Liver (tissue), 8 donors: ENCODE measurements at regions not wholly inside any gene's neighbourhood (a gene's known extent, or its start where the extent isn't known, plus 50 kb on each side); places are given as distances from the start of the nearest gene placed in this dataset.

ENCODE experiments used
- DNase-seq: peaks from one replicate; pipeline ENCODE4 v3.0.0-alpha.2; 2017; ENCODE audit warnings: low spot score
- H3K27ac ChIP-seq, 2 donors: one replicate each; pipeline ENCODE4 v1.7.0; 2013; ENCODE audit warnings: inconsistent platforms in 2 of 2, low read length in 2 of 2, control low read depth in 1 of 2, low read depth in 1 of 2, mild to moderate bottlenecking in 1 of 2
- H3K27me3 ChIP-seq, 4 donors: one replicate each; pipeline versions ENCODE4 v1.6.1 to v1.7.0; 2013; ENCODE audit warnings: low read length in 3 of 4, inconsistent platforms in 1 of 4, mild to moderate bottlenecking in 1 of 4, moderate library complexity in 1 of 4; ENCODE audit not compliant: control insufficient read depth in 4 of 4, insufficient read depth in 4 of 4
- H3K36me3 ChIP-seq, 4 donors: one replicate each; pipeline versions ENCODE4 v1.6.1 to v1.7.0; 2013; ENCODE audit warnings: low read length in 3 of 4, mild to moderate bottlenecking in 3 of 4, low read depth in 1 of 4, moderate library complexity in 1 of 4; ENCODE audit not compliant: control insufficient read depth in 4 of 4, insufficient read depth in 3 of 4
- H3K4me1 ChIP-seq, 4 donors: one replicate each; pipeline versions ENCODE4 v1.6.1 to v1.7.0; 2013; ENCODE audit warnings: low read length in 3 of 4, mild to moderate bottlenecking in 3 of 4, moderate library complexity in 1 of 4; ENCODE audit not compliant: control insufficient read depth in 4 of 4, insufficient read depth in 4 of 4
- H3K4me3 ChIP-seq, 3 donors: one replicate each; pipeline versions ENCODE4 v1.6.1 to v1.7.0; 2013; ENCODE audit warnings: low read length in 3 of 3, control low read depth in 1 of 3, low read depth in 1 of 3, mild to moderate bottlenecking in 1 of 3
- H3K9ac ChIP-seq, 2 donors: one replicate each; pipeline ENCODE4 v1.7.0; 2013; ENCODE audit warnings: low read length in 2 of 2, mild to moderate bottlenecking in 2 of 2, moderate library complexity in 2 of 2, control low read depth in 1 of 2, low read depth in 1 of 2
- H3K9me3 ChIP-seq, 4 donors: one replicate each; pipeline versions ENCODE4 v1.6.1 to v1.7.0; 2013; ENCODE audit warnings: low read length in 3 of 4; ENCODE audit not compliant: control insufficient read depth in 4 of 4
- ATF3 ChIP-seq: IDR thresholded peaks from 2 replicates; pipeline ENCODE4 v1.6.1; 2016; ENCODE audit warnings: antibody characterized with exemption
- CTCF ChIP-seq: fragments of 150-350 bp; IDR thresholded peaks from 2 replicates; pipeline ENCODE4 v1.5.1; 2017; ENCODE audit warnings: improper control_type of control experiment, low read depth, low read length; ENCODE audit not compliant: missing input control
- EGR1 ChIP-seq, 2 donors: IDR thresholded peaks; 2 replicates each; pipeline ENCODE4 v1.6.1; 2016 to 2018; ENCODE audit warnings: antibody characterized with exemption in 2 of 2, low read depth in 2 of 2
- FOXA1 ChIP-seq: IDR thresholded peaks from 2 replicates; pipeline ENCODE4 v1.6.1; 2016; ENCODE audit warnings: antibody characterized with exemption
- FOXA2 ChIP-seq: IDR thresholded peaks from 2 replicates; pipeline ENCODE4 v1.6.1; 2016; ENCODE audit warnings: antibody characterized with exemption
- GABPA ChIP-seq, 2 donors: IDR thresholded peaks in 1 of 2; conservative IDR thresholded peaks in 1 of 2; 2 replicates each; pipeline ENCODE4 v1.6.1; 2016; ENCODE audit warnings: antibody characterized with exemption in 2 of 2, mild to moderate bottlenecking in 1 of 2, moderate library complexity in 1 of 2
- HNF4A ChIP-seq, 2 donors: conservative IDR thresholded peaks; 2 replicates each; pipeline ENCODE4 v1.6.1; 2016; ENCODE audit warnings: antibody characterized with exemption in 2 of 2, mild to moderate bottlenecking in 2 of 2
- HNF4G ChIP-seq: IDR thresholded peaks from 2 replicates; pipeline ENCODE4 v1.6.1; 2016; ENCODE audit warnings: antibody characterized with exemption
- JUND ChIP-seq, 2 donors: IDR thresholded peaks; 2 replicates each; pipeline ENCODE4 v1.6.1; 2016; ENCODE audit warnings: antibody characterized with exemption in 2 of 2
- MAX ChIP-seq: IDR thresholded peaks from 2 replicates; pipeline ENCODE4 v1.6.1; 2016; ENCODE audit warnings: antibody characterized with exemption
- NR2F2 ChIP-seq: IDR thresholded peaks from 2 replicates; pipeline ENCODE4 v1.6.1; 2016; ENCODE audit warnings: antibody characterized with exemption
- RAD21 ChIP-seq, 2 donors: IDR thresholded peaks; 2 replicates each; pipeline ENCODE4 v1.6.1; 2016; ENCODE audit warnings: antibody characterized with exemption in 2 of 2, mild to moderate bottlenecking in 2 of 2
- REST ChIP-seq: IDR thresholded peaks from 2 replicates; pipeline ENCODE4 v1.6.1; 2016; ENCODE audit warnings: antibody characterized with exemption, mild to moderate bottlenecking
- RXRA ChIP-seq, 2 donors: IDR thresholded peaks; 2 replicates each; pipeline ENCODE4 v1.6.1; 2017 to 2018; ENCODE audit warnings: antibody characterized with exemption in 2 of 2, mild to moderate bottlenecking in 1 of 2
- SP1 ChIP-seq: IDR thresholded peaks from 2 replicates; pipeline ENCODE4 v1.6.1; 2018; ENCODE audit warnings: antibody characterized with exemption, mild to moderate bottlenecking
- TAF1 ChIP-seq: conservative IDR thresholded peaks from 2 replicates; pipeline ENCODE4 v1.6.1; 2016; ENCODE audit warnings: antibody characterized with exemption, mild to moderate bottlenecking
- YY1 ChIP-seq: IDR thresholded peaks from 2 replicates; pipeline ENCODE4 v1.6.1; 2016; ENCODE audit warnings: antibody characterized with exemption, mild to moderate bottlenecking
- ZBTB33 ChIP-seq: IDR thresholded peaks from 2 replicates; pipeline ENCODE4 v1.6.1; 2016; ENCODE audit warnings: antibody characterized with exemption
- WGBS: extraction: QIAGEN DNeasy Blood & Tissue Kit; methylation state at CpG from one replicate; pipeline ENCODE4 v1.1.7; 2013; 5-methylcytosine and 5-hydroxymethylcytosine counted together
- donor health status: healthy.
- donor health status: healthy.
- donor health status: healthy.
- donor health status: healthy.
- donor health status: healthy.

GRCh38 chr1:157411064-157411463 lies 141.3 kb downstream of the FCRL5 start:
- no peaks in the 10 kb centered on the region for H3K36me3 ChIP-seq
- H3K9ac ChIP-seq = no peak overlapping the region
- H3K4me1 ChIP-seq = peaks cover 0 to 3% (median 0%) of the 10 kb centered on the region in 4 donors
- no peaks in the 10 kb centered on the region for H3K27me3 ChIP-seq
- H3K4me3 ChIP-seq = no peak overlapping the region
- 91% methylated on average over 2 of the region's 2 CpGs for WGBS
- no peak overlapping the region for H3K27ac ChIP-seq
- no peaks in the 10 kb centered on the region for H3K9me3 ChIP-seq
- no peak for DNase-seq
- TF ChIP-seq RAD21 (IDR thresholded peaks at IDR 0.05) (no peak), FOXA2 (no peak), HNF4G (no peak), GABPA (IDR thresholded peaks at IDR 0.05 in 1 of 2, conservative IDR thresholded peaks at IDR 0.05 in 1 of 2) (no peak), MAX (no peak), RXRA (IDR thresholded peaks at IDR 0.05) (no peak), EGR1 (IDR thresholded peaks at IDR 0.05; ENCODE audit: low read depth in 2 of 2) (no peak), HNF4A (conservative IDR thresholded peaks at IDR 0.05) (no peak), CTCF (no peak), REST (no peak), JUND (IDR thresholded peaks at IDR 0.05) (no peak), ATF3 (no peak), SP1 (no peak), FOXA1 (no peak), YY1 (no peak)

GRCh38 chr1:157410457-157410856 lies 141.9 kb downstream of the FCRL5 start:
- no peak for DNase-seq
- TF ChIP-seq MAX (no peak), EGR1 (IDR thresholded peaks at IDR 0.05; ENCODE audit: low read depth in 2 of 2) (no peak), FOXA1 (no peak), NR2F2 (no peak), RAD21 (IDR thresholded peaks at IDR 0.05) (no peak), SP1 (no peak), YY1 (no peak), RXRA (IDR thresholded peaks at IDR 0.05) (no peak), ZBTB33 (no peak), FOXA2 (no peak), ATF3 (no peak), CTCF (no peak), HNF4G (no peak), JUND (IDR thresholded peaks at IDR 0.05) (no peak), TAF1 (no peak)

More at GRCh38 chr1:157410457-157410856, 141.9 kb downstream of the FCRL5 start:
- no peaks in the 10 kb centered on the region for H3K9me3 ChIP-seq
- H3K9ac ChIP-seq = no peak overlapping the region
- H3K27me3 ChIP-seq = no peaks in the 10 kb centered on the region
- peaks cover 0 to 3% (median under 1%) of the 10 kb centered on the region in 4 donors for H3K4me1 ChIP-seq
- no peak overlapping the region for H3K4me3 ChIP-seq
- WGBS = 80% methylated on average over 5 of the region's 5 CpGs
- no peaks in the 10 kb centered on the region for H3K36me3 ChIP-seq
- H3K27ac ChIP-seq = no peak overlapping the region
